ENCODE measurements at regions not wholly inside any gene's neighbourhood (a gene's known extent, or its start where the extent isn't known, plus 50 kb on each side); places are given as distances from the start of the nearest gene placed in this dataset.

DNA sequence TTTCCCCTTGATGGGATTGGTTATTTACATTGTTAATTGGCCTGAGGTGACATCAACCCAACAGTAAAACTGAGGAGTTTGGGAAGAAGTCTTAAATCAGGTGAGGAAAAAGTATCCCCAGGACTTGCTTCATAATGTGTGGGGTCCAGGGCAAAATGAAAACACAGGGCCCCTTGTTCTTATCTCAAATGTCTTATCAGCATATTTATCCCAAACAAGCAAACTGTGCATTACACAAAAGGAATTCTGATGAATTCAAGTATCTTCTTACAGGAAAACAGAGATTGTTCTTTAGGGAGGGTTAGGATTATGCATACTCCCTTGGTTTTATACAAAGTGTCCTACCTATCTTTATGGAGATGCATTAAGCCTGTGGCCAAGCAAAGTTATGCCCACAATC is 178.4 kb downstream of the SPTSSA start:
- TF ChIP-seq, protein P1, sequence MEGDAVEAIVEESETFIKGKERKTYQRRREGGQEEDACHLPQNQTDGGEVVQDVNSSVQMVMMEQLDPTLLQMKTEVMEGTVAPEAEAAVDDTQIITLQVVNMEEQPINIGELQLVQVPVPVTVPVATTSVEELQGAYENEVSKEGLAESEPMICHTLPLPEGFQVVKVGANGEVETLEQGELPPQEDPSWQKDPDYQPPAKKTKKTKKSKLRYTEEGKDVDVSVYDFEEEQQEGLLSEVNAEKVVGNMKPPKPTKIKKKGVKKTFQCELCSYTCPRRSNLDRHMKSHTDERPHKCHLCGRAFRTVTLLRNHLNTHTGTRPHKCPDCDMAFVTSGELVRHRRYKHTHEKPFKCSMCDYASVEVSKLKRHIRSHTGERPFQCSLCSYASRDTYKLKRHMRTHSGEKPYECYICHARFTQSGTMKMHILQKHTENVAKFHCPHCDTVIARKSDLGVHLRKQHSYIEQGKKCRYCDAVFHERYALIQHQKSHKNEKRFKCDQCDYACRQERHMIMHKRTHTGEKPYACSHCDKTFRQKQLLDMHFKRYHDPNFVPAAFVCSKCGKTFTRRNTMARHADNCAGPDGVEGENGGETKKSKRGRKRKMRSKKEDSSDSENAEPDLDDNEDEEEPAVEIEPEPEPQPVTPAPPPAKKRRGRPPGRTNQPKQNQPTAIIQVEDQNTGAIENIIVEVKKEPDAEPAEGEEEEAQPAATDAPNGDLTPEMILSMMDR (conservative IDR thresholded peaks at IDR 0.05) = no peak
- no peak for TF ChIP-seq EZH2 (IDR thresholded peaks at IDR 0.05; ENCODE audit: low read depth)
